HL-60 (cell line): ENCODE measurements at regions not wholly inside any gene's neighbourhood (a gene's known extent, or its start where the extent isn't known, plus 50 kb on each side); places are given as distances from the start of the nearest gene placed in this dataset.

Source experiments
- CTCF ChIP-seq: IDR thresholded peaks from one replicate; pipeline ENCODE4 v1.5.1; 2011; ENCODE audit warnings: low read length, control low read depth, inconsistent platforms; ENCODE audit not compliant: insufficient read depth
- GABPA ChIP-seq: IDR thresholded peaks from 2 replicates; pipeline ENCODE4 v1.6.1; 2012; ENCODE audit warnings: low read depth

DNA sequence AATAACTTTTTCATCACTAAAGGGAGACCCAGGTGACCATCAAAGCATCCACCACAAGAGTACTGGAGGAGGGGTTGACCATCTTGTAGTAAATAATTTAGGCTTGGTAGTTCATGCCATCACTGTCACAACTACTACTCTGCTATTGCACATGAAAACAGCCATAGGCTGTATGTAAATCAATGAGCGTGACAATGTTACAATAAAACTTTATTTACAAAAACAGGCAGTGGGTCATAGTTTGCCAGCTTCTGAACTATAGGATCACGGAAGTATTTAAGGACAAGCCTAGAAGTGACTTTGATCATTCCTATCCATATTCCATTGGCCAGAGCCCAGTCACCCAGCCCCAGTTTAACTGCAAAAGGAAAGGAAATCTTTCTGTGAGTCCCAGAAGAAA lies 153.4 kb downstream of the NUAK1 start:
- TF ChIP-seq CTCF (no peak), GABPA (no peak)
